H9 (cell line): ENCODE measurements at regions not wholly inside any gene's neighbourhood (a gene's known extent, or its start where the extent isn't known, plus 50 kb on each side); places are given as distances from the start of the nearest gene placed in this dataset.

Source experiments
- DNase-seq: peaks from one replicate; pipeline ENCODE4 v3.0.0-alpha.2; 2017
- H2AFZ ChIP-seq: one replicate; pipeline ENCODE4 v1.6.1; 2013; ENCODE audit warnings: mild to moderate bottlenecking, low read length, control low read depth, moderate library complexity
- H2AK5ac ChIP-seq: 2 replicates; pipeline ENCODE4 v1.6.1; 2013; ENCODE audit warnings: low read length, control low read depth, mixed read lengths; ENCODE audit not compliant: insufficient read length
- H2BK120ac ChIP-seq: one replicate; pipeline ENCODE4 v1.6.1; 2013; ENCODE audit warnings: low read depth, mild to moderate bottlenecking, low read length, control low read depth, inconsistent platforms; ENCODE audit not compliant: poor library complexity, severe bottlenecking
- H2BK12ac ChIP-seq: 2 replicates; pipeline ENCODE4 v1.6.1; 2013; ENCODE audit warnings: low read length, control low read depth, mixed read lengths, low read depth; ENCODE audit not compliant: insufficient read length
- H2BK15ac ChIP-seq: 2 replicates; pipeline ENCODE4 v1.6.1; 2013; ENCODE audit warnings: low read depth, low read length, control low read depth
- H2BK20ac ChIP-seq: one replicate; pipeline ENCODE4 v1.6.1; 2013; ENCODE audit warnings: low read depth, mild to moderate bottlenecking, low read length, control low read depth, inconsistent platforms; ENCODE audit not compliant: poor library complexity, severe bottlenecking
- H2BK5ac ChIP-seq: 2 replicates; pipeline ENCODE4 v1.6.1; 2013; ENCODE audit warnings: low read length, control low read depth, mixed read lengths; ENCODE audit not compliant: insufficient read length
- H3K14ac ChIP-seq: 2 replicates; pipeline ENCODE4 v1.6.1; 2013; ENCODE audit warnings: low read length, control low read depth; ENCODE audit not compliant: insufficient read depth
- H3K18ac ChIP-seq: 2 replicates; pipeline ENCODE4 v1.6.1; 2013; ENCODE audit warnings: low read depth, mild to moderate bottlenecking, mixed read lengths, low read length, control low read depth; ENCODE audit not compliant: insufficient read length
- H3K23ac ChIP-seq: 2 replicates; pipeline ENCODE4 v1.6.1; 2013; ENCODE audit warnings: low read length, control low read depth, mixed read lengths, low read depth; ENCODE audit not compliant: insufficient read length
- H3K23me2 ChIP-seq: 2 replicates; pipeline ENCODE4 v1.6.1; 2013; ENCODE audit warnings: low read depth, mild to moderate bottlenecking, mixed read lengths, low read length, control low read depth; ENCODE audit not compliant: insufficient read length, poor library complexity, severe bottlenecking
- H3K27ac ChIP-seq: 2 replicates; pipeline ENCODE4 v1.5.1; 2013; ENCODE audit warnings: low read length, control low read depth, mixed read lengths, low read depth; ENCODE audit not compliant: insufficient read length
- H3K27me3 ChIP-seq: 2 replicates; pipeline ENCODE4 v1.6.1; 2013; ENCODE audit warnings: low read length, control low read depth, inconsistent platforms; ENCODE audit not compliant: insufficient read depth
- H3K4ac ChIP-seq: 2 replicates; pipeline ENCODE4 v1.6.1; 2013; ENCODE audit warnings: low read depth, mild to moderate bottlenecking, control low read depth, inconsistent platforms, low read length, moderate library complexity
- H3K4me1 ChIP-seq: 2 replicates; pipeline ENCODE4 v1.6.1; 2013; ENCODE audit warnings: low read length, control low read depth, inconsistent platforms; ENCODE audit not compliant: insufficient read depth
- H3K4me2 ChIP-seq: 2 replicates; pipeline ENCODE4 v1.6.1; 2013; ENCODE audit warnings: low read length, control low read depth, mixed read lengths; ENCODE audit not compliant: insufficient read length, insufficient read depth
- H3K56ac ChIP-seq: 2 replicates; pipeline ENCODE4 v1.6.1; 2013; ENCODE audit warnings: low read depth, mild to moderate bottlenecking, mixed read lengths, low read length, control low read depth; ENCODE audit not compliant: insufficient read length
- H3K79me1 ChIP-seq: 2 replicates; pipeline ENCODE4 v1.6.1; 2013; ENCODE audit warnings: low read depth, mild to moderate bottlenecking, moderate library complexity, low read length, control low read depth, inconsistent platforms; ENCODE audit not compliant: insufficient read depth, poor library complexity, severe bottlenecking
- H3K79me2 ChIP-seq: 2 replicates; pipeline ENCODE4 v1.6.1; 2013; ENCODE audit warnings: low read length, control low read depth, inconsistent platforms; ENCODE audit not compliant: insufficient read depth
- H3K9ac ChIP-seq: 2 replicates; pipeline ENCODE4 v1.6.1; 2013; ENCODE audit warnings: low read length, control low read depth, mixed read lengths; ENCODE audit not compliant: insufficient read length; ENCODE audit errors: extremely low read depth
- H3K9me3 ChIP-seq: one replicate; pipeline ENCODE4 v1.6.1; 2013; ENCODE audit warnings: low read depth, low read length, inconsistent platforms; ENCODE audit not compliant: control insufficient read depth
- H3T11ph ChIP-seq: one replicate; pipeline ENCODE4 v1.6.1; 2013; ENCODE audit warnings: mild to moderate bottlenecking, low read length, control low read depth, inconsistent platforms
- H4K20me1 ChIP-seq: one replicate; pipeline ENCODE4 v1.6.1; 2013; ENCODE audit not compliant: control insufficient read depth, insufficient read length, insufficient read depth
- H4K5ac ChIP-seq: 2 replicates; pipeline ENCODE4 v1.6.1; 2013; ENCODE audit warnings: low read depth, mild to moderate bottlenecking, mixed read lengths, low read length, control low read depth; ENCODE audit not compliant: insufficient read length
- H4K8ac ChIP-seq: replicated peaks from 2 replicates; pipeline ENCODE4 v1.6.1; 2013; ENCODE audit warnings: low read length, control low read depth, mixed read lengths, low read depth; ENCODE audit not compliant: insufficient read length
- H4K91ac ChIP-seq: 2 replicates; pipeline ENCODE4 v1.6.1; 2013; ENCODE audit warnings: low read depth, mild to moderate bottlenecking, moderate library complexity, mixed read lengths, low read length, control low read depth; ENCODE audit not compliant: insufficient read length
- H3K27ac Mint-ChIP-seq, 3 experiments: 2 replicates in 2 of 3; 3 replicates in 1 of 3; pipeline ENCODE4 v1.8.0; 2020 to 2021; ENCODE audit warnings: mixed read lengths in 3 of 3, mild to moderate bottlenecking in 1 of 3, moderate library complexity in 1 of 3
- H3K27me3 Mint-ChIP-seq: 2 replicates; pipeline ENCODE4 v1.8.0; 2021; ENCODE audit warnings: low read depth, mild to moderate bottlenecking, moderate library complexity, mixed read lengths
- H3K36me3 Mint-ChIP-seq, 3 experiments: 2 replicates in 2 of 3; 3 replicates in 1 of 3; pipeline ENCODE4 v1.8.0; 2020 to 2021; ENCODE audit warnings: low read depth in 3 of 3, mixed read lengths in 3 of 3; ENCODE audit not compliant: insufficient read depth in 1 of 3
- H3K4me1 Mint-ChIP-seq, 2 experiments: 2 replicates each; pipeline ENCODE4 v1.8.0; 2020; ENCODE audit warnings: mixed read lengths in 2 of 2
- H3K4me3 Mint-ChIP-seq, 2 experiments: 2 replicates in 1 of 2; 3 replicates in 1 of 2; pipeline ENCODE4 v1.8.0; 2020 to 2021; ENCODE audit warnings: mild to moderate bottlenecking in 2 of 2, mixed read lengths in 2 of 2, moderate library complexity in 1 of 2
- H3K9me3 Mint-ChIP-seq, 2 experiments: 2 replicates in 1 of 2; 3 replicates in 1 of 2; pipeline ENCODE4 v1.8.0; 2020; ENCODE audit warnings: mild to moderate bottlenecking in 2 of 2, mixed read lengths in 2 of 2, moderate library complexity in 1 of 2
- CTCF ChIP-seq: fragments of 200-600 bp; sonication (generic); conservative IDR thresholded peaks from 3 replicates; pipeline ENCODE4 v1.8.0; 2021; ENCODE audit warnings: antibody characterized with exemption, mild to moderate bottlenecking
- WGBS: extraction: QIAGEN DNeasy Blood & Tissue Kit; methylation state at CpG from one replicate; pipeline ENCODE4 v1.1.7; 2013; ENCODE audit warnings: missing lambda C conversion rate, low lambda C conversion rate, mixed read lengths; ENCODE audit not compliant: insufficient read length; ENCODE audit errors: extremely low coverage; 5-methylcytosine and 5-hydroxymethylcytosine counted together

- no peak for DNase-seq
- peaks cover 8 to 12% of the 10 kb centered on the region in 2 experiments; a peak in 3 of 4 replicates for H3K4me1 Mint-ChIP-seq
- Histone ChIP-seq H3K27ac (no peak overlapping the region), H3K18ac (no peak overlapping the region), H2BK5ac (no peak overlapping the region), H3K9ac (no peak overlapping the region), H3K79me1 (no peaks in the 10 kb centered on the region), H4K5ac (no peak overlapping the region), H3K27me3 (no peaks in the 10 kb centered on the region), H2AK5ac (no peak overlapping the region), H3K4me2 (no peak overlapping the region), H2BK20ac (no peak overlapping the region), H3K56ac (no peak overlapping the region), H3K23ac (no peak overlapping the region), H3K4ac (no peak overlapping the region), H3K9me3 (no peaks in the 10 kb centered on the region), H4K8ac (no peak overlapping the region), H3K79me2 (no peaks in the 10 kb centered on the region), H3K23me2 (no peaks in the 10 kb centered on the region), H2BK12ac (no peak overlapping the region), H4K91ac (no peak overlapping the region), H3K14ac (no peak overlapping the region), H2AFZ (no peak overlapping the region), H3K4me1 (0 out of 2 replicates have a peak, but pooled peaks cover 2% of the 10 kb centered on the region), H3T11ph (no peak overlapping the region), H2BK15ac (no peak overlapping the region), H4K20me1 (no peaks in the 10 kb centered on the region), H2BK120ac (no peak overlapping the region)
- H3K27me3 Mint-ChIP-seq = no peaks in the 10 kb centered on the region
- H3K9me3 Mint-ChIP-seq = no peaks in the 10 kb centered on the region
- no CpG with 5 or more reads among the region's 2 CpGs for WGBS
- H3K36me3 Mint-ChIP-seq = no peaks in the 10 kb centered on the region
- no peak for TF ChIP-seq CTCF
- H3K4me3 Mint-ChIP-seq = no peak overlapping the region
- no peak overlapping the region for H3K27ac Mint-ChIP-seq
Measured at GRCh38 chr17:71111934-71112333, 942.6 kb downstream of the KCNJ2 start.
